Large intestine (tissue), 3 donors: ENCODE measurements at regions not wholly inside any gene's neighbourhood (a gene's known extent, or its start where the extent isn't known, plus 50 kb on each side); places are given as distances from the start of the nearest gene placed in this dataset.
"Not testable (repeated sequence)": the region's sequence is repeated elsewhere in the genome, so short reads cannot be mapped to it uniquely, and the experiment has no call there.

Experiments used
- DNase-seq, 2 donors: peaks; one replicate each; pipeline versions ENCODE4 v3.0.0 to v3.0.0-alpha.2; 2013
- H3K27ac ChIP-seq: one replicate; pipeline ENCODE4 v1.5.1; 2013; ENCODE audit warnings: low read length
- H3K27me3 ChIP-seq: 2 replicates; pipeline ENCODE4 v1.6.1; 2013; ENCODE audit warnings: low read length; ENCODE audit not compliant: control insufficient read depth, insufficient read depth
- H3K36me3 ChIP-seq: 2 replicates; pipeline ENCODE4 v1.6.1; 2013; ENCODE audit warnings: low read length; ENCODE audit not compliant: control insufficient read depth, insufficient read depth
- H3K4me1 ChIP-seq: one replicate; pipeline ENCODE4 v1.6.1; 2013; ENCODE audit warnings: low read length; ENCODE audit not compliant: control insufficient read depth, insufficient read depth
- H3K4me3 ChIP-seq: one replicate; pipeline ENCODE4 v1.5.1; 2013; ENCODE audit warnings: low read length
- H3K9me3 ChIP-seq: one replicate; pipeline ENCODE4 v1.6.1; 2013; ENCODE audit warnings: mild to moderate bottlenecking, low read depth, low read length, moderate library complexity; ENCODE audit not compliant: control insufficient read depth
- WGBS: methylation state at CpG from one replicate; pipeline ENCODE4 v1.1.5; 2013; ENCODE audit warnings: low lambda C conversion rate; ENCODE audit not compliant: insufficient coverage; 5-methylcytosine and 5-hydroxymethylcytosine counted together

DNA sequence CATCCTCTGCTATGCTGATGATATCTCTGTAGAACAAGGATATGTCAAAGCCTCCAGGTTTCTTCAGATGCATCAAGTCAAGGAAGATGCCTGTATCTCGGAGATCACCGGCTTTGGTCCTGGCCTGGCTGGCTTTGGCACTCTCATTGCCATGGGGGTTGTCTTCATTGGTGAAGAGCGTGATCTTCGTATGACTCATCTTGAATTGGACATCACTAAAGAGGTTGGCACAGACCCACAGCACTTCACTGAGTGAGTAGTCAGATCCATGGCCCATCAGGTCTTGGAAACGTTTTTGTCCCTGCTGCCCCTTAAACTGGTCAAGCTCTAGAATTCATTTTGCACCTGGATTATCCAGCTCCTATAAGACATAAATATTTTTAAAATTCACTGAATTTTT is 130.9 kb upstream of the MAMLD1 start:
- H3K9me3 ChIP-seq, H3K27ac ChIP-seq, H3K4me1 ChIP-seq, H3K36me3 ChIP-seq, H3K4me3 ChIP-seq, H3K27me3 ChIP-seq, DNase-seq: not testable (repeated sequence)
- WGBS: no CpG with 5 or more reads among the region's 5 CpGs

DNA sequence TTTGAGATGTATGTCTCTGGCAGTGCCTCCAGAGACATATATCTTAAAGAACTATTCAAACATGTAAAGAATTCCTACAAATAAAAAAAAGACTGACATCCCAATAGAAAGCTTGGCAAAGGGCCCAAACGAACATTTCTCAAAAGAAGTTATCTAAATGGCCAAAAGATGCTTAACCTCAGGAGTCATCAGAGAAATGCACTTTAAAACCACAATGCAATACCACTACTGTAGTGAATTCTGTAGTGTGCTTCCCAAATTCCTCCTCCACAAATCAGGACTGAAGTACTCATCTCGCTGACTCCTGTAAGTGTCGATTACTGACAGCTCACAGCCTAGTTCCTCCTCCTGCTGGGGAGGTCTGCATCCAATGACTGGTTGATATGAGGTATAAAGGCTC is 129.0 kb upstream of the MAMLD1 start:
- Histone ChIP-seq H3K9me3 (no peaks in the 10 kb centered on the region), H3K27me3 (no peaks in the 10 kb centered on the region), H3K36me3 (no peaks in the 10 kb centered on the region), H3K27ac (no peak overlapping the region), H3K4me3 (no peak overlapping the region), H3K4me1 (no peaks in the 10 kb centered on the region)
- no peak for DNase-seq
- no CpG with 5 or more reads among the region's 3 CpGs for WGBS

DNA sequence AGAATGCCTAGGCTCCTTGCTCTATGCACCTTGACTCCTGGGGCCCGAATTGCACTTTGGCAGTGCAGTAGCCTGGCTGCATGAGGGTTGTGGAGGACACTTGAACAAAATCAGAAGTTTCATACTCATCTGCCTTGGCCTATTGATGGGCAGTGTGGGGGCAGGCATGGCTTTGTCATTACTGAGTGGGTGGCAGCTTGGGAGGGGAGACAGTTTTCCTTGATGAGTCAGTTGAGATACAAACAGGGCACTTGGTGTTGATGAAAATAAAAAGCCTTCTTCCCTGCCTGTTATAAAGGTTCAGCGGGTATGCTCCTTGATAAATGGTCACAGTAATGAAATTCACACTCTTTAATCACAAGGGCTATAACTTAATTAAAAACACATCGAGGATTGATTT is 126.8 kb upstream of the MAMLD1 start:
- Histone ChIP-seq H3K27me3 (no peaks in the 10 kb centered on the region), H3K36me3 (no peaks in the 10 kb centered on the region), H3K9me3 (no peaks in the 10 kb centered on the region), H3K4me3 (no peak overlapping the region), H3K27ac (no peak overlapping the region), H3K4me1 (no peaks in the 10 kb centered on the region)
- WGBS: no CpG with 5 or more reads among the region's 3 CpGs
- DNase-seq: no peak

DNA sequence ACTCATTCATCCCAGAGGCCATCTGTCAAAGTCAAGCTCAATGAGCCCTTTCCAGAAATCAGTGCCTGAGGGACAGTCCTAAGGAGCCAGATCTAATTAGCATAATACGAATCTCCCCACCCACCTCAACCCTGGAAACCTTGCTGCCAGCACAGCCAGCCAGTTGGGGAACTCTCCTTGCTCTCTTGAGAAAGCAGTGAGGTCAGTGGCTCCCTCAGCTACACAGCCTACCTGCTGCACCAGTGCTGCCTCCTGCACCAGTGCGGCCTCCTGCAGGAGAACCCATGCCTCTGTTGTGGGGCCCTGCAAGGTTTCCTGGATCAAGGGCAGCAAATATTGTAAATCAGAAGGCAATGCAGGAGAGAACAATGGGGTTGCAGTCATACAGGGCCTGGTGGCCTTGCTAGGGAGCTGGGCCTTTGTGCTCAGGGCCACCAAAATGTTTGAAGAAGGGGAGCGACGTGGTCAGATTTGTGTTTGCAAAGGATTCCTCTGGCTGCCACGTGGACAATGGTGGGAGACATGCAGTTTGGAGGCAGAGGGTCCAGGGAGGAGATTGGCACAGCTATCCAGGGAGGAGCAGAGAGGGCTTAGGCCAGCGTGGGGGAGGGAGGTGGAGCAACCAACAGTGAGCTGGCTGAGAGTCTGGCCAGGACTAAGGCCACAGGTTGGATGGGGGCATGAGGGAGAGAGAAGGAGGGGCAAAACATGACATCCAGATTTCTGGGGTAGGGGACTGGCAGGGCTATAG is 124.3 kb upstream of the MAMLD1 start:
- no peak for DNase-seq
- WGBS: no CpG with 5 or more reads among the region's 6 CpGs
- H3K9me3 ChIP-seq: no peaks in the 10 kb centered on the region

DNA sequence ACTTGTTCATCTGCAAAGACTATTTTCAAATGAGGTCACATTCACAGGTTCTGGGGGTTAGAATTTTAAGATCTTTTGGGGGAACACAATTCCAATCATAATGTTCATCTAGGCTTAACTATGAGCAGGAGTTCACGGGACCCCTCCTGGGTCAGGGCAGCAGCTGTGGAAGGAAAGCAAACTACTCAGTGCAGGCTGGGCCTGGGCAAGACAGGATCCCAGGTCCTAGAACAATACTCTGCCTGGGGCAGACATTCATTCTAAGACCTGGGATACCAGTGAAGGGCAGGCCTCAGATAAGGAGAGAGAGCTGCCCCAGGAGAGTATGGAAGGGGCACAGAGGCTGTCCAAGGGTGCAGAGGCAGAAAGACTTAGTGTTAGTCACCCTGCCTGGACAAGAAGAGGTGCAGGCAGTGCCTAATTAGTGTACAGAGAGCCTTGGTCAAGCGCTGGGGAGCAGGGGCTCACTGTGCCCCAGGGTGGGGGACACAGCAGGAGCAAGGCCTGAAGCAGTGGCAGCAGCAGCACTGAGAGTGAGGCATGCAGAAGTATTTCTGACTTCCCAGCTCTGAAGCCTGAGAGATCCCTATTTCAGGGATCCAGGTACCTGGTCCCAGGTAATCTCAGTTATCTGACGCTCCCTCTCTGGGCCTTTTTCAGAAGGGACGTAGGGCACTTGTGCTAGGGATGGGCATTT is 123.0 kb upstream of the MAMLD1 start:
- no CpG with 5 or more reads among the region's 4 CpGs for WGBS
- no peak for DNase-seq

More for the DNA sequence above, 124.3 kb upstream of the MAMLD1 start:
- H3K27me3 ChIP-seq: no peaks in the 10 kb centered on the region
- no peaks in the 10 kb centered on the region for H3K36me3 ChIP-seq
- no peaks in the 10 kb centered on the region for H3K4me1 ChIP-seq
- H3K4me3 ChIP-seq: no peak overlapping the region
- H3K27ac ChIP-seq: no peak overlapping the region

DNA sequence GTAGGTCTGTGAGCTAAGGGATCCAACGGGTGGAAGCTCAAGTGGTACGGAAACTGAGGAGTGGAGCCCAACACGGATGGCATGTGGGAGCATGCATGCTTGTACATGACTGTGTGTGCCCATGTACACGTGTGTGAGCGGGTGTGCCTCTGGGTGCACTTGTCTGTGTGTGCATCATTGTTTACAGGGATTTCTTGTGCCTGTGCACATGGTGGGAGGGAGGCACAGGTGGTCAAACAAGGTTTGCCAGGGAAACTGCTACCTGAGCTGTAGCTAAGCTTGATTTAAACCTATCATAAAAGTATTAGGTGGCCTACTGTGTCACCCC is 122.5 kb upstream of the MAMLD1 start:
- DNase-seq: no peak
- H3K4me1 ChIP-seq: no peaks in the 10 kb centered on the region
- WGBS: no CpG with 5 or more reads among the region's 5 CpGs
- H3K27ac ChIP-seq: no peak overlapping the region
- H3K27me3 ChIP-seq: no peaks in the 10 kb centered on the region
- H3K4me3 ChIP-seq: no peak overlapping the region
- H3K9me3 ChIP-seq: no peaks in the 10 kb centered on the region
- H3K36me3 ChIP-seq: no peaks in the 10 kb centered on the region

More for the DNA sequence above, 123.0 kb upstream of the MAMLD1 start:
- H3K4me3 ChIP-seq: no peak overlapping the region
- no peaks in the 10 kb centered on the region for H3K27me3 ChIP-seq
- no peaks in the 10 kb centered on the region for H3K36me3 ChIP-seq
- no peak overlapping the region for H3K27ac ChIP-seq
- H3K9me3 ChIP-seq: no peaks in the 10 kb centered on the region
- no peaks in the 10 kb centered on the region for H3K4me1 ChIP-seq

DNA sequence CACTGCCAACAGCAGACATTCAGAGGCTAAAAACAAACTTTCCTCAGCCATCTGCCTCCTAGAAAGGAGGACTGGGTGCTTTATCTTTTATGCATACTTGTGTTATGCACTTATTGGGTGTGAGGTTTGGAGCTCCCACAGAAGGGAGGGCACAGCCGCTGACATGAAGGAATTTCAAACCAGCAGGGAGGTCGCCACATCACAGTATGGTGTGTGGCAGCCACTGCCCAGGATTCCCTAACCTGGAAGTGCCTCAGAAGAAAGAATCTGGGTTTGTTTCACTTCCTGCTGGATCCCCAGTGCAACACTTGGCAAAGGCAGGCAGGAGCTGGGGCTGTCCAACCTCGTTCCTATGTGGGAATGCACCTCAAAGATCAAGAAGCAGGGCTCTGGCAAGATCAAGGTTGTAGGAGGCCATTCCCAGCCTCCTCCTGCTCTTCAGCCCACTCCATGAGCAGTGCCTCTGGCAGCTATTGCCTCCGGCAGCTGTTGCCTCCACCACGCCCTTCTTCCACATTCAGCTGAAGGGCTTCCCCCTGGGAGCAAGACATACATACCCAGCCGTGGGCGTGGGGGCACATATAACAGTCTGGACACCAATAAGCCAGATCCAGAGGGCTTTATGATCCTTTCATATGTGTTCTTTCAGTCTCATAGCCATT is 109.0 kb upstream of the MAMLD1 start:
- H3K27ac ChIP-seq: no peak overlapping the region
- H3K36me3 ChIP-seq: no peaks in the 10 kb centered on the region
- H3K4me3 ChIP-seq: no peak overlapping the region
- H3K27me3 ChIP-seq: no peaks in the 10 kb centered on the region
- no peak for DNase-seq
- WGBS: no CpG with 5 or more reads among the region's 7 CpGs
- no peaks in the 10 kb centered on the region for H3K9me3 ChIP-seq
- H3K4me1 ChIP-seq: no peaks in the 10 kb centered on the region

DNA sequence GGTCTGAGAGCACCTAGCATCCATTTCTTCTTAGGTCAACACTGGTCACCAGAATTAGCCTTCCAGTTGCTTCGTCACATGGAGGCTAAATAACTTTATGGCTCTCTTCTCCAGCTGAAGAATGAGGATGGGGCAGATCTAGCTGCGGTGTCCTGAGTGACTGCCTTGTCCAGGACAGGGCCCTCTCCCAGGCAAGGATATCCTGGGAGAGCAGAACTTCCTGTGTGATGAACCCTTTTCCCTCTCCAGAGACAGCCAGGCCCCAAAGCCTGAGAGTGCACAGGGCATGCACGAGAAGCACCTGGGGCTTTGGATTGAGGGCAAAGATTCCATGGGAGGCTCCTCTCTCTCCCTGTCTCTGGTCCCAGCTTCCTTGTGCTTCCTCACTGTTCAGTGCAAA is 108.2 kb upstream of the MAMLD1 start:
- no peak overlapping the region for H3K4me3 ChIP-seq
- H3K4me1 ChIP-seq: no peaks in the 10 kb centered on the region
- no peak overlapping the region for H3K27ac ChIP-seq
- H3K9me3 ChIP-seq: no peaks in the 10 kb centered on the region
- no CpG with 5 or more reads among the region's 3 CpGs for WGBS
- peak in 1 of 2 donors; percentile 9 for DNase-seq
- no peaks in the 10 kb centered on the region for H3K27me3 ChIP-seq
- H3K36me3 ChIP-seq: no peaks in the 10 kb centered on the region

DNA sequence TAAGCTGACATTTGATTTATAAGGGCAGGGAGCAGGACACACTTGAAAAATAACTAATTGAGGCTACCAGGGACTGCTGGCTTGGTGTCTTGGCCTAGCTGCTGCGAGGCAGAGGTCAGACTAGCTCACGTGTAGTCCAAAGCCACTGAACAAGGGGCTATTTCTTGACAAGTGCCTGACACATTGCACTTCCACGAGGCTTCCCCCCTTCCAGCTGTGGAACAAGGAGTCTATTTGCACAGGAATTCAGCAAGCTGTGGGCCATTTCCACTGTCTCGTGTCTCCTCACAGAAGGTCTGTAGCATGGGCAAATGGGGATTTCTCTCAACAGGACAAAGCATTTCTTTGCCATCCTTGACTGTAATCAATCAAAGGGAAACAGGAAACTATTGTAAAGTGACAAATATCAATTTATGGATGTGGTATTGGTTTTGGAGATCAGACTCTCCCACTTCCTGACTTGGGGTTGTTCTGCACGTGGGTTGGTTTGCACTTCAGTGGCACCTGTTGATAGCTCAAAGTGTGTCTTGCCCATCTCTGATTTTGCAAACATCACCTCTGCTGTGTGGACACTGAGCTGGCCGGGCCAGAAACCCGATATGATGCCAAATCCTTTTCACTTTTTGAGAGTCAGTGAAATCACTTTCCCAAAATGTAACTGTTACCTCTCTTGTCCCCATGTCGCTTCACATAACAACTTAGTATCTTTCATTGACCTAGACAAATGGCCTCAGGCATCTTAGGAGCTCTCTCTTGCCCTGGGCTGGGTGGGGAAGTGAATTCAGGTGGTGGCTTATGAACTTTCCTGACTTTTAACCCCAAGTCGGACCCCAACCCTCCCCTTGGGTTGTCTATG is 107.4 kb upstream of the MAMLD1 start:
- no peak for DNase-seq
- no peak overlapping the region for H3K4me3 ChIP-seq
- no peaks in the 10 kb centered on the region for H3K4me1 ChIP-seq
- H3K36me3 ChIP-seq: no peaks in the 10 kb centered on the region
- no peaks in the 10 kb centered on the region for H3K9me3 ChIP-seq
- H3K27me3 ChIP-seq: no peaks in the 10 kb centered on the region
- no peak overlapping the region for H3K27ac ChIP-seq
- WGBS: no CpG with 5 or more reads among the region's 9 CpGs

DNA sequence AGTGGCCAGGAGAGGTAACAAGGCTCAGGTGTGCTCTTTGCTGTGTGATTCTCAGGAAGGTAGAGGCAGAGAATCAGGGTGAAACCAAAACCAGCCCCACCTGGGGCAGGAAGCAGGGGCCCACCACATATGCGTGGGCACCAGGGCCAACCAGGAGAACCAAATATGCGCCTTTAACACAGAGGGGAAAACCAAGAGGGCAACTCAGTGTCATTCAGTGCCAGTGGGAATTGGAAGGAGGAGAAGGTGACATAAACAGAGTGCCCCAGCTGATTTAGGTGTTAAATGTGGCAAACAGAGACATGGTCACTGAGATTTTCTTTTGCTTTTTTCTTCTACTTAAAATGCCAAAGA is 106.8 kb upstream of the MAMLD1 start:
- H3K36me3 ChIP-seq: no peaks in the 10 kb centered on the region

More for the DNA sequence above, 106.8 kb upstream of the MAMLD1 start:
- WGBS: no CpG with 5 or more reads among the region's 2 CpGs
- Histone ChIP-seq H3K4me3 (no peak overlapping the region), H3K9me3 (no peaks in the 10 kb centered on the region), H3K27ac (no peak overlapping the region), H3K27me3 (no peaks in the 10 kb centered on the region), H3K4me1 (no peaks in the 10 kb centered on the region)
- DNase-seq: no peak
